KBM-7 (cell line): ENCODE measurements at regions not wholly inside any gene's neighbourhood (a gene's known extent, or its start where the extent isn't known, plus 50 kb on each side); places are given as distances from the start of the nearest gene placed in this dataset.

ENCODE experiments used
- DNase-seq: peaks from one replicate; pipeline ENCODE4 v3.0.0-alpha.2; 2015
- in situ Hi-C: fragments of 300-500 bp; cut with MboI; formaldehyde crosslinking; loops from 2 replicates; pipeline ENCODE4 v1.14.3; 2020; ENCODE audit warnings: low sequenced_read_pairs, low pct_unique_long_range_greater_than_20kb, mixed read lengths

- in situ Hi-C loops: no loop called here
- no peak for DNase-seq
Observed at GRCh38 chr10:8489232-8489631, 434.7 kb downstream of the GATA3 start.

- in situ Hi-C loops: no loop called here
- no peak for DNase-seq
Observed at GRCh38 chr10:8489823-8490222, 435.3 kb downstream of the GATA3 start.

GRCh38 chr10:8498290-8498689 lies 443.8 kb downstream of the GATA3 start:
- in situ Hi-C loops: no loop called here

GRCh38 chr10:8498881-8499280 lies 444.4 kb downstream of the GATA3 start:
- in situ Hi-C loops: no loop called here

More at GRCh38 chr10:8498290-8498689, 443.8 kb downstream of the GATA3 start:
- DNase-seq: no peak

GRCh38 chr10:8499312-8499711 lies 444.8 kb downstream of the GATA3 start:
- in situ Hi-C loops: no loop called here
- DNase-seq: no peak

More at GRCh38 chr10:8498881-8499280, 444.4 kb downstream of the GATA3 start:
- DNase-seq: peak; percentile 3

- DNase-seq: no peak
- in situ Hi-C loops: no loop called here
Observed at GRCh38 chr10:8499752-8500390, 445.4 kb downstream of the GATA3 start.

- no peak for DNase-seq
- in situ Hi-C loops: no loop called here
Observed at GRCh38 chr10:8502573-8502972, 448.1 kb downstream of the GATA3 start.

- no peak for DNase-seq
- in situ Hi-C loops: no loop called here
Observed at GRCh38 chr10:8504499-8504898, 450.0 kb downstream of the GATA3 start.

GRCh38 chr10:8507156-8507555 lies 452.7 kb downstream of the GATA3 start:
- in situ Hi-C loops: no loop called here
- no peak for DNase-seq

- DNase-seq: no peak
- in situ Hi-C loops: no loop called here
Observed at GRCh38 chr10:8508882-8509281, 454.4 kb downstream of the GATA3 start.

GRCh38 chr10:8510471-8510870 lies 456.0 kb downstream of the GATA3 start:
- in situ Hi-C loops: no loop called here
- no peak for DNase-seq

GRCh38 chr10:8511026-8511425 lies 456.5 kb downstream of the GATA3 start:
- in situ Hi-C loops: no loop called here
- no peak for DNase-seq

- no peak for DNase-seq
- in situ Hi-C loops: no loop called here
Observed at GRCh38 chr10:8513155-8514147, 459.0 kb downstream of the GATA3 start.

- no peak for DNase-seq
- in situ Hi-C loops: no loop called here
Observed at GRCh38 chr10:8520382-8520781, 465.9 kb downstream of the GATA3 start.

GRCh38 chr10:8527773-8528172 lies 473.3 kb downstream of the GATA3 start:
- in situ Hi-C loops: no loop called here
- DNase-seq: no peak

- in situ Hi-C loops: no loop called here
- DNase-seq: no peak
Observed at GRCh38 chr10:8531116-8531515, 476.6 kb downstream of the GATA3 start.

- in situ Hi-C loops: no loop called here
- no peak for DNase-seq
Observed at GRCh38 chr10:8532647-8533046, 478.2 kb downstream of the GATA3 start.

- in situ Hi-C loops: no loop called here
- no peak for DNase-seq
Observed at GRCh38 chr10:8533462-8533861, 479.0 kb downstream of the GATA3 start.

GRCh38 chr10:8534096-8534495 lies 479.6 kb downstream of the GATA3 start:
- no peak for DNase-seq

GRCh38 chr10:8534891-8535290 lies 480.4 kb downstream of the GATA3 start:
- no peak for DNase-seq
- in situ Hi-C loops: no loop called here

More at GRCh38 chr10:8534096-8534495, 479.6 kb downstream of the GATA3 start:
- in situ Hi-C loops: no loop called here
